Progenitor cell of endocrine pancreas (in vitro differentiated cells): ENCODE measurements at regions not wholly inside any gene's neighbourhood (a gene's known extent, or its start where the extent isn't known, plus 50 kb on each side); places are given as distances from the start of the nearest gene placed in this dataset.

ENCODE experiments used
- DNase-seq: peaks from one replicate; pipeline ENCODE4 v3.0.0; 2021; ENCODE audit warnings: low spot score; ENCODE audit not compliant: unreplicated experiment
- H3K27ac Mint-ChIP-seq: 2 replicates; pipeline ENCODE4 v1.8.0; 2021; ENCODE audit warnings: mild to moderate bottlenecking, moderate library complexity, mixed read lengths
- H3K27me3 Mint-ChIP-seq: 2 replicates; pipeline ENCODE4 v1.8.0; 2021; ENCODE audit warnings: mixed read lengths
- H3K36me3 Mint-ChIP-seq: 2 replicates; pipeline ENCODE4 v1.8.0; 2022; ENCODE audit warnings: mixed read lengths; ENCODE audit not compliant: insufficient read depth
- H3K4me1 Mint-ChIP-seq: 2 replicates; pipeline ENCODE4 v1.8.0; 2021; ENCODE audit warnings: low read depth, mixed read lengths
- H3K4me3 Mint-ChIP-seq: 2 replicates; pipeline ENCODE4 v1.8.0; 2021; ENCODE audit warnings: low read depth, mild to moderate bottlenecking, moderate library complexity, mixed read lengths
- H3K9me3 Mint-ChIP-seq: 2 replicates; pipeline ENCODE4 v1.8.0; 2021; ENCODE audit warnings: low read depth, mixed read lengths
- TF ChIP-seq, protein P1 (sequence below): fragments of 200-600 bp; sonication (generic); IDR thresholded peaks from one replicate; pipeline ENCODE4 v1.5.0; 2021; ENCODE audit warnings: antibody characterized with exemption, mild to moderate bottlenecking; ENCODE audit not compliant: unreplicated experiment

DNA sequence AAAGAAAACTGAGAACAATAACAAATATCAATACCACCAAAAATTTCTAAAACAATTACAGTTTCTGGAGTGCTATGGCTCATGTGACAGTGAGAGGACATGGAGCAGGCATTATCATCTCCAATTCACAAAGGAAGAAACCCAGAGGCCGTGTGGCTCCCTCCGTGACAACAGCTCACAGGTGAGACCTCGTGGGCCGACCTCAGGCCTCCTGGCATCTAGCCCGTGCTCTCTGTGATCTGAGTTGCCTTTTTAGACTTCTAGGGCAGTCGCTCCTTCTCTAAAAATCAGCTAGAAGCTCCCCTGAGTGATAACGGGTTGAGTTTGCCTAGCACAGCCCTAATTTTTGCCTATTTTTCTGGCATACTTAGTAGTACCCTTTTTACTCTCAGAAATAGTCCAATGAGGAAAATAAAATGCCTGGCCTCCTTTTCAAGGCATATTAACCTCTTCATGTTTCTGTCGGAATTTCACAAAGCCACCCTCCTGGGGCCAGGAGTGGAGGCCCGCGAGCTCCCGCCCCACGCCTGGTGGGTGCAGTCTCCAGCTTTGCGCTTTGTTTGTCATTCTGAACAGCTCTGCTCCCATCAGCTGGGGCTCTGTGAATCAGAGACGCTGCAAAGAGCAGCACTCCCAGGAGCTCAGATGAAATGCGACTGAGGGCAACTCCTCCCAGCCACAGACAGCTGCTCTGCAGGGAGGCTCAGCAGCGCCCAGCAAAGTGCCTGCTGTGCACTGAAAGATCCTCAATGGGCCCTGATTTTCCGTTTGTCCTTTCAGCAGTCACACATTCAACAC lies 292.5 kb downstream of the UQCRFS1 start:
- TF ChIP-seq, protein P1, sequence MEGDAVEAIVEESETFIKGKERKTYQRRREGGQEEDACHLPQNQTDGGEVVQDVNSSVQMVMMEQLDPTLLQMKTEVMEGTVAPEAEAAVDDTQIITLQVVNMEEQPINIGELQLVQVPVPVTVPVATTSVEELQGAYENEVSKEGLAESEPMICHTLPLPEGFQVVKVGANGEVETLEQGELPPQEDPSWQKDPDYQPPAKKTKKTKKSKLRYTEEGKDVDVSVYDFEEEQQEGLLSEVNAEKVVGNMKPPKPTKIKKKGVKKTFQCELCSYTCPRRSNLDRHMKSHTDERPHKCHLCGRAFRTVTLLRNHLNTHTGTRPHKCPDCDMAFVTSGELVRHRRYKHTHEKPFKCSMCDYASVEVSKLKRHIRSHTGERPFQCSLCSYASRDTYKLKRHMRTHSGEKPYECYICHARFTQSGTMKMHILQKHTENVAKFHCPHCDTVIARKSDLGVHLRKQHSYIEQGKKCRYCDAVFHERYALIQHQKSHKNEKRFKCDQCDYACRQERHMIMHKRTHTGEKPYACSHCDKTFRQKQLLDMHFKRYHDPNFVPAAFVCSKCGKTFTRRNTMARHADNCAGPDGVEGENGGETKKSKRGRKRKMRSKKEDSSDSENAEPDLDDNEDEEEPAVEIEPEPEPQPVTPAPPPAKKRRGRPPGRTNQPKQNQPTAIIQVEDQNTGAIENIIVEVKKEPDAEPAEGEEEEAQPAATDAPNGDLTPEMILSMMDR = no peak
- Mint-ChIP-seq H3K27ac (no peak overlapping the region), H3K9me3 (no peaks in the 10 kb centered on the region), H3K4me3 (no peak overlapping the region), H3K4me1 (peaks cover 6% of the 10 kb centered on the region), H3K36me3 (no peaks in the 10 kb centered on the region), H3K27me3 (peaks cover 22% of the 10 kb centered on the region)
- DNase-seq = no peak

- TF ChIP-seq, protein P1 = no peak
- H3K36me3 Mint-ChIP-seq = no peaks in the 10 kb centered on the region
- DNase-seq = no peak
- no peaks in the 10 kb centered on the region for H3K4me1 Mint-ChIP-seq
- H3K27ac Mint-ChIP-seq = no peak overlapping the region
- peaks cover 23% of the 10 kb centered on the region for H3K27me3 Mint-ChIP-seq
- H3K4me3 Mint-ChIP-seq = no peak overlapping the region
- no peaks in the 10 kb centered on the region for H3K9me3 Mint-ChIP-seq
Observed at GRCh38 chr19:28917621-28918020, 295.3 kb downstream of the UQCRFS1 start.

DNA sequence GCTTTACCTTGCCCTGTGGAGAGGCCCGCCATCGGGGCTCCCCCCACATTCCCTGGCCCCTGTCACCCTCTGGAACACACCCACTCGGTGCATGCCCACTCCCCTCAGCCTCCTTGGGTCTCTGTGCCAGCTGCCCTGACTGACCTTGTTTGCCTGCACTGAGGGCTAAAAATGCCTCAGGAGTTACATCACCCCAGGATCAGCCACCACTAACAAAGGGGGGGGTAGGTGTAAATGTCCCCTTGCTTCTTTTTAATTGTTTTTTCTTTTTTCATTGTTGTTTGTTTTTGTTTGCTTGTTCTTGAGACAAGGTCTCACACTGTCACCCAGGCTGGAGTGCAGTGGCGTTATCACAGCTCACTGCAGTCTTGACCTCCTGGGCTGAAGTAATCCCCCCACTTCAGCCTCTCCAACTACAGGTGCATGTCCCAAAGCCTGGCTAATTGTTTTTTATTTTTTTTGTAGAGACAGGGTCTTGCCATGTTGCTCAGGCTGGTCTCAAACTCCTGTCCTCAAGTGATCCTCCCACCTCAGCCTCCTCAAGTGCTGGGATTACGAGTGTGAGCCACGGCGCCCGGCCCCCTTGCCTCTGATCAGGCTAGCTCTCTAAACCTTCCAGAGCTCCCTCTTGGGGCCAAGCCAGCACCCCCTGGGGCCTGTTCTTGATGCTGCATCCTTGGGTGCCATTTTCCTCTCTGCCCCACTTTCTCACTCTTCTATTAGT lies 297.1 kb downstream of the UQCRFS1 start:
- H3K4me3 Mint-ChIP-seq = no peak overlapping the region
- DNase-seq = no peak
- no peaks in the 10 kb centered on the region for H3K4me1 Mint-ChIP-seq
- TF ChIP-seq, protein P1 = no peak
- no peak overlapping the region for H3K27ac Mint-ChIP-seq
- no peaks in the 10 kb centered on the region for H3K36me3 Mint-ChIP-seq
- peaks cover 29% of the 10 kb centered on the region for H3K27me3 Mint-ChIP-seq
- H3K9me3 Mint-ChIP-seq = no peaks in the 10 kb centered on the region

GRCh38 chr19:28915202-28915601 lies 297.7 kb downstream of the UQCRFS1 start:
- Mint-ChIP-seq H3K4me1 (no peaks in the 10 kb centered on the region), H3K36me3 (no peaks in the 10 kb centered on the region), H3K27ac (no peak overlapping the region), H3K27me3 (peaks cover 26% of the 10 kb centered on the region), H3K4me3 (no peak overlapping the region), H3K9me3 (no peaks in the 10 kb centered on the region)
- DNase-seq = no peak
- TF ChIP-seq, protein P1 = no peak

GRCh38 chr19:28914173-28914572 lies 298.8 kb downstream of the UQCRFS1 start:
- DNase-seq = no peak
- Mint-ChIP-seq H3K9me3 (no peaks in the 10 kb centered on the region), H3K4me3 (no peak overlapping the region), H3K27ac (no peak overlapping the region), H3K36me3 (no peaks in the 10 kb centered on the region), H3K27me3 (peaks cover 35% of the 10 kb centered on the region), H3K4me1 (no peaks in the 10 kb centered on the region)
- TF ChIP-seq, protein P1 = no peak
